MM.1S (cell line): ENCODE measurements at regions not wholly inside any gene's neighbourhood (a gene's known extent, or its start where the extent isn't known, plus 50 kb on each side); places are given as distances from the start of the nearest gene placed in this dataset.
"Not testable (repeated sequence)": the region's sequence is repeated elsewhere in the genome, so short reads cannot be mapped to it uniquely, and the experiment has no call there.

ENCODE experiments used
- EZH2 ChIP-seq: fragments of 300-600 bp; sonication (generic); optimal IDR thresholded peaks from 2 replicates; pipeline ENCODE3; 2017; ENCODE audit warnings: low read depth, mild to moderate bottlenecking, antibody characterized with exemption, low read length, mixed read lengths
- EZH2phosphoT487 ChIP-seq: fragments of 300-600 bp; sonication (generic); IDR thresholded peaks from 2 replicates; pipeline ENCODE4 v1.6.1; 2018; ENCODE audit warnings: antibody characterized with exemption, low read length
- TF ChIP-seq, protein P1 (sequence below): fragments of 300-600 bp; sonication (generic); IDR thresholded peaks from 2 replicates; pipeline ENCODE4 v1.5.1; 2016; ENCODE audit warnings: antibody characterized with exemption, low read length, mixed read lengths

GRCh38 chr11:89626881-89627280, 83.2 kb upstream of the TRIM77 start:
- TF ChIP-seq, protein P1, sequence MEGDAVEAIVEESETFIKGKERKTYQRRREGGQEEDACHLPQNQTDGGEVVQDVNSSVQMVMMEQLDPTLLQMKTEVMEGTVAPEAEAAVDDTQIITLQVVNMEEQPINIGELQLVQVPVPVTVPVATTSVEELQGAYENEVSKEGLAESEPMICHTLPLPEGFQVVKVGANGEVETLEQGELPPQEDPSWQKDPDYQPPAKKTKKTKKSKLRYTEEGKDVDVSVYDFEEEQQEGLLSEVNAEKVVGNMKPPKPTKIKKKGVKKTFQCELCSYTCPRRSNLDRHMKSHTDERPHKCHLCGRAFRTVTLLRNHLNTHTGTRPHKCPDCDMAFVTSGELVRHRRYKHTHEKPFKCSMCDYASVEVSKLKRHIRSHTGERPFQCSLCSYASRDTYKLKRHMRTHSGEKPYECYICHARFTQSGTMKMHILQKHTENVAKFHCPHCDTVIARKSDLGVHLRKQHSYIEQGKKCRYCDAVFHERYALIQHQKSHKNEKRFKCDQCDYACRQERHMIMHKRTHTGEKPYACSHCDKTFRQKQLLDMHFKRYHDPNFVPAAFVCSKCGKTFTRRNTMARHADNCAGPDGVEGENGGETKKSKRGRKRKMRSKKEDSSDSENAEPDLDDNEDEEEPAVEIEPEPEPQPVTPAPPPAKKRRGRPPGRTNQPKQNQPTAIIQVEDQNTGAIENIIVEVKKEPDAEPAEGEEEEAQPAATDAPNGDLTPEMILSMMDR = not testable (repeated sequence)
- not testable (repeated sequence) for TF ChIP-seq EZH2phosphoT487, EZH2
